ENCODE measurements at regions not wholly inside any gene's neighbourhood (a gene's known extent, or its start where the extent isn't known, plus 50 kb on each side); places are given as distances from the start of the nearest gene placed in this dataset.

GRCh38 chr13:56349866-56350265 is 790.9 kb upstream of the PRR20A start:
- POLR2A ChIA-PET: no interaction called here
- TF ChIP-seq CTBP1 (IDR thresholded peaks at IDR 0.05; ENCODE audit: borderline replicate concordance) (no peak), ELF4 (IDR thresholded peaks at IDR 0.05) (no peak), SUZ12 (IDR thresholded peaks at IDR 0.05) (no peak), HDGF (IDR thresholded peaks at IDR 0.05; ENCODE audit: borderline replicate concordance) (no peak), BHLHE40 (IDR thresholded peaks at IDR 0.05; ENCODE audit: borderline replicate concordance) (no peak)
- CTCF ChIA-PET: interaction anchor here (0.6 kb wide), 1 partner anchor 123 kb away, joined by 3 read pairs; no protein-coding TSS in a partner anchor
- no peak for DNase-seq (ENCODE audit: extremely low spot score)

- no peak for DNase-seq (ENCODE audit: extremely low spot score)
- TF ChIP-seq LEF1 (IDR thresholded peaks at IDR 0.05; ENCODE audit: borderline replicate concordance) (no peak), ARNT (IDR thresholded peaks at IDR 0.05) (no peak), CTBP1 (IDR thresholded peaks at IDR 0.05; ENCODE audit: borderline replicate concordance) (no peak), HDGF (IDR thresholded peaks at IDR 0.05; ENCODE audit: borderline replicate concordance) (no peak), SUZ12 (IDR thresholded peaks at IDR 0.05) (no peak), PKNOX1 (IDR thresholded peaks at IDR 0.05) (no peak), BHLHE40 (IDR thresholded peaks at IDR 0.05; ENCODE audit: borderline replicate concordance) (no peak), FOXA1 (IDR thresholded peaks at IDR 0.05) (no peak)
- ChIA-PET CTCF (no interaction called here), POLR2A (no interaction called here)
These were observed 789.7 kb upstream of the PRR20A start for GRCh38 chr13:56351041-56351440.

GRCh38 chr13:56352361-56352760 is 788.4 kb upstream of the PRR20A start:
- CTCF ChIA-PET: no interaction called here
- POLR2A ChIA-PET: no interaction called here
- no peak for TF ChIP-seq ARNT (IDR thresholded peaks at IDR 0.05)
- TF ChIP-seq SP1 (IDR thresholded peaks at IDR 0.05): no peak
- no peak for TF ChIP-seq NFRKB (IDR thresholded peaks at IDR 0.05)
- no peak for TF ChIP-seq SUZ12 (IDR thresholded peaks at IDR 0.05)
- no peak for TF ChIP-seq LEF1 (IDR thresholded peaks at IDR 0.05; ENCODE audit: borderline replicate concordance)
- no peak for TF ChIP-seq FOXM1 (IDR thresholded peaks at IDR 0.05; ENCODE audit: borderline replicate concordance)
- no peak for TF ChIP-seq ELF4 (IDR thresholded peaks at IDR 0.05)
- TF ChIP-seq FOXA1 (IDR thresholded peaks at IDR 0.05): no peak
- TF ChIP-seq CTBP1 (IDR thresholded peaks at IDR 0.05; ENCODE audit: borderline replicate concordance): no peak
- no peak for TF ChIP-seq HDGF (IDR thresholded peaks at IDR 0.05; ENCODE audit: borderline replicate concordance)
- no peak for TF ChIP-seq PKNOX1 (IDR thresholded peaks at IDR 0.05)
- no peak for TF ChIP-seq FOXK2 (IDR thresholded peaks at IDR 0.05)
- TF ChIP-seq ZNF384 (IDR thresholded peaks at IDR 0.05): no peak
- DNase-seq (ENCODE audit: extremely low spot score): no peak

- ChIA-PET POLR2A (no interaction called here), CTCF (no interaction called here)
- TF ChIP-seq L3MBTL2 (conservative IDR thresholded peaks at IDR 0.05) (no peak), CTBP1 (IDR thresholded peaks at IDR 0.05; ENCODE audit: borderline replicate concordance) (no peak), HDGF (IDR thresholded peaks at IDR 0.05; ENCODE audit: borderline replicate concordance) (no peak), FOXM1 (IDR thresholded peaks at IDR 0.05; ENCODE audit: borderline replicate concordance) (no peak), TARDBP (IDR thresholded peaks at IDR 0.05) (no peak), ELF4 (IDR thresholded peaks at IDR 0.05) (no peak), ARNT (IDR thresholded peaks at IDR 0.05) (no peak), SP1 (IDR thresholded peaks at IDR 0.05) (no peak), PKNOX1 (IDR thresholded peaks at IDR 0.05) (no peak), BHLHE40 (IDR thresholded peaks at IDR 0.05; ENCODE audit: borderline replicate concordance) (no peak)
- DNase-seq (ENCODE audit: extremely low spot score): no peak
These were observed 787.8 kb upstream of the PRR20A start for GRCh38 chr13:56352901-56353300.

GRCh38 chr13:56356690-56357089 is 784.0 kb upstream of the PRR20A start:
- POLR2A ChIA-PET: no interaction called here
- DNase-seq (ENCODE audit: extremely low spot score): no peak
- TF ChIP-seq ZNF384 (IDR thresholded peaks at IDR 0.05) (no peak), FOXM1 (IDR thresholded peaks at IDR 0.05; ENCODE audit: borderline replicate concordance) (no peak), FOXA1 (IDR thresholded peaks at IDR 0.05) (no peak), LEF1 (IDR thresholded peaks at IDR 0.05; ENCODE audit: borderline replicate concordance) (no peak), BHLHE40 (IDR thresholded peaks at IDR 0.05; ENCODE audit: borderline replicate concordance) (no peak), TARDBP (IDR thresholded peaks at IDR 0.05) (no peak), L3MBTL2 (conservative IDR thresholded peaks at IDR 0.05) (no peak), FOXK2 (IDR thresholded peaks at IDR 0.05) (no peak), ELF4 (IDR thresholded peaks at IDR 0.05) (no peak), CTBP1 (IDR thresholded peaks at IDR 0.05; ENCODE audit: borderline replicate concordance) (no peak), PKNOX1 (IDR thresholded peaks at IDR 0.05) (no peak), SP1 (IDR thresholded peaks at IDR 0.05) (no peak), NFRKB (IDR thresholded peaks at IDR 0.05) (no peak), SUZ12 (IDR thresholded peaks at IDR 0.05) (no peak), HDGF (IDR thresholded peaks at IDR 0.05; ENCODE audit: borderline replicate concordance) (no peak), ARNT (IDR thresholded peaks at IDR 0.05) (no peak)
- CTCF ChIA-PET: no interaction called here

- TF ChIP-seq L3MBTL2 (conservative IDR thresholded peaks at IDR 0.05) (no peak), BHLHE40 (IDR thresholded peaks at IDR 0.05; ENCODE audit: borderline replicate concordance) (no peak), FOXM1 (IDR thresholded peaks at IDR 0.05; ENCODE audit: borderline replicate concordance) (no peak), ZNF384 (IDR thresholded peaks at IDR 0.05) (no peak), NFRKB (IDR thresholded peaks at IDR 0.05) (no peak), PKNOX1 (IDR thresholded peaks at IDR 0.05) (no peak), ARNT (IDR thresholded peaks at IDR 0.05) (no peak), SP1 (IDR thresholded peaks at IDR 0.05) (no peak), FOXK2 (IDR thresholded peaks at IDR 0.05) (no peak)
- DNase-seq (ENCODE audit: extremely low spot score): no peak
- CTCF ChIA-PET: no interaction called here
- POLR2A ChIA-PET: no interaction called here
These were observed 762.2 kb upstream of the PRR20A start for GRCh38 chr13:56378566-56378965.
